ENCODE measurements at regions not wholly inside any gene's neighbourhood (a gene's known extent, or its start where the extent isn't known, plus 50 kb on each side); places are given as distances from the start of the nearest gene placed in this dataset.

DNA sequence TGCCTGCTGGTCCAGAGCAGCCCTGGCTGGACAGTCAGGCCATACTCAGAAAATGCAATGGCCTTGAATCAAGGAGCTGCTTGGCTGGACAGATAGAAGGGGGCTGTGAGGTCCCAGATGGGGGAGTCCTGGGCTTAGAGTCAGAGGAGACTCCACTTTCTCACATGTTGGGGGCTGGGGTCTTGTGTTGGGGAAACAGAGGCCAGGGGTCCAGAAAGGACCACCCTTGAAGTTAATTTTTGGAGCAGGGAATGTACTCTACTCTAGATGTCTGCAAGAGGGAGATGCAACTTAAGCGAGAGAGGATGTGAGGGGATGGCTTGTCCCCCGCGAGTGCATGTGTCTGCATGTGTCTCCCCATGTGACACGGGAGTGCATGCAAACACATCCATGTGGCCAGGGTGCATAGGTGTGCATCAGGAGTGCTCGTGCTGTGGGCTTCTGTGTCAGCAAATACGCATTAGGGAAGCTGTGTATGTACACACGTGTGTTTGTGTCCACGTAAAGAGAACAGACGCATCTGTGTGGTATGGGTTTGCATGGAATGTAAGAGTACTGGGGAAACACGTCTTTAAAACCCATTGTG, 303.2 kb downstream of the MYCN start:
- no peak for TF ChIP-seq CTCF (IDR thresholded peaks at IDR 0.05)
- no peak for TF ChIP-seq POLR2A (IDR thresholded peaks at IDR 0.05)
